SU-DHL-6 (cell line): ENCODE measurements at regions not wholly inside any gene's neighbourhood (a gene's known extent, or its start where the extent isn't known, plus 50 kb on each side); places are given as distances from the start of the nearest gene placed in this dataset.

Experiments
- CTCF ChIP-seq: fragments of 200-600 bp; sonication (generic); IDR thresholded peaks from one replicate; pipeline ENCODE4 v1.5.1; 2017; ENCODE audit warnings: antibody characterized with exemption, mild to moderate bottlenecking, low read length, moderate library complexity; ENCODE audit not compliant: insufficient read depth, poor library complexity, severe bottlenecking
- EZH2phosphoT487 ChIP-seq: fragments of 200-600 bp; sonication (generic), shearing (Covaris generic); conservative IDR thresholded peaks from 2 replicates; pipeline ENCODE4 v1.6.1; 2018; ENCODE audit warnings: mild to moderate bottlenecking, antibody characterized with exemption, low read length, moderate library complexity, mixed read lengths

- TF ChIP-seq CTCF = no peak
- no peak for TF ChIP-seq EZH2phosphoT487
These were observed 83.2 kb upstream of the FOXC1 start for GRCh38 chr6:1526398-1527072.
